IMR-90 (cell line): ENCODE measurements at regions not wholly inside any gene's neighbourhood (a gene's known extent, or its start where the extent isn't known, plus 50 kb on each side); places are given as distances from the start of the nearest gene placed in this dataset.

Experiments
- ATAC-seq: fragments of 200-7000 bp; cut with Tn5 transposase; 2 replicates; pipeline ENCODE4 v1.9.1; 2020; ENCODE audit warnings: low read depth, mild to moderate bottlenecking, moderate library complexity
- BruUV-seq: library from RNA; stranded (reverse); fragments of 400-500 nt; replicated peaks from 2 replicates; lab custom pipeline; 2021; lab: Mats Ljungman, UMichigan
- CTCF ChIA-PET: fragments of 300-600 bp; formaldehyde crosslinking; extraction: SDS; loops from one replicate; lab custom pipeline; 2021; ENCODE audit warnings: antibody characterized with exemption; lab: Yijun Ruan, JAX
- POLR2A ChIA-PET: fragments of 300-600 bp; sonication (Branson Sonifier 250); formaldehyde crosslinking; loops from one replicate; lab custom pipeline; 2022; ENCODE audit warnings: antibody characterized with exemption; ENCODE audit not compliant: unreplicated experiment; lab: Charles Lee
- DNase-seq: peaks from one replicate; pipeline ENCODE4 v3.0.0; 2013
- H2AFZ ChIP-seq: replicated peaks from 2 replicates; pipeline ENCODE3; 2013; ENCODE audit warnings: low read length, mild to moderate bottlenecking; ENCODE audit not compliant: poor library complexity
- H2AK5ac ChIP-seq: 2 replicates; pipeline ENCODE4 v1.6.1; 2013; ENCODE audit warnings: low read depth, low read length, inconsistent platforms
- H2AK9ac ChIP-seq: replicated peaks from 2 replicates; pipeline ENCODE3; 2013; ENCODE audit warnings: mild to moderate bottlenecking, low read depth, low read length, moderate library complexity; ENCODE audit not compliant: poor library complexity
- H2BK120ac ChIP-seq: 2 replicates; pipeline ENCODE4 v1.6.1; 2013; ENCODE audit warnings: low read depth, low read length, inconsistent platforms
- H2BK15ac ChIP-seq: 3 replicates; pipeline ENCODE4 v1.6.1; 2013; ENCODE audit warnings: low read depth, low read length, inconsistent platforms
- H2BK20ac ChIP-seq: 2 replicates; pipeline ENCODE4 v1.6.1; 2013; ENCODE audit warnings: low read depth, mild to moderate bottlenecking, inconsistent platforms, low read length, moderate library complexity
- H2BK5ac ChIP-seq: 2 replicates; pipeline ENCODE4 v1.6.1; 2013; ENCODE audit warnings: mild to moderate bottlenecking, low read depth, low read length, inconsistent platforms; ENCODE audit not compliant: poor library complexity, severe bottlenecking
- H3K14ac ChIP-seq: replicated peaks from 2 replicates; pipeline ENCODE4 v1.6.1; 2013; ENCODE audit warnings: low read depth, low read length, inconsistent platforms
- H3K18ac ChIP-seq: 2 replicates; pipeline ENCODE4 v1.6.1; 2013; ENCODE audit warnings: low read depth, low read length, control low read depth
- H3K23ac ChIP-seq: 2 replicates; pipeline ENCODE4 v1.6.1; 2013; ENCODE audit warnings: low read depth, low read length, inconsistent platforms
- H3K27ac ChIP-seq: 2 replicates; pipeline ENCODE4 v1.5.1; 2013; ENCODE audit warnings: mild to moderate bottlenecking, control low read depth, low read length; ENCODE audit not compliant: insufficient read depth
- H3K27me3 ChIP-seq: 2 replicates; pipeline ENCODE4 v1.6.1; 2013; ENCODE audit warnings: low read length; ENCODE audit not compliant: control insufficient read depth, insufficient read depth
- H3K36me3 ChIP-seq: 2 replicates; pipeline ENCODE4 v1.6.1; 2013; ENCODE audit warnings: low read length, mixed read lengths; ENCODE audit not compliant: control insufficient read depth, insufficient read depth
- H3K4ac ChIP-seq: 2 replicates; pipeline ENCODE4 v1.6.1; 2013; ENCODE audit warnings: low read depth, low read length, inconsistent platforms
- H3K4me1 ChIP-seq: 2 replicates; pipeline ENCODE4 v1.6.1; 2013; ENCODE audit warnings: low read length, mixed read lengths; ENCODE audit not compliant: control insufficient read depth, insufficient read depth
- H3K4me2 ChIP-seq: 2 replicates; pipeline ENCODE4 v1.6.1; 2013; ENCODE audit warnings: low read depth, mild to moderate bottlenecking, control low read depth, low read length, moderate library complexity
- H3K4me3 ChIP-seq: 2 replicates; pipeline ENCODE4 v1.5.1; 2013; ENCODE audit warnings: low read depth, mild to moderate bottlenecking, control low read depth, low read length, moderate library complexity; ENCODE audit not compliant: insufficient read depth
- H3K56ac ChIP-seq: 2 replicates; pipeline ENCODE4 v1.6.1; 2013; ENCODE audit warnings: low read length, inconsistent platforms; ENCODE audit not compliant: insufficient read depth; ENCODE audit errors: extremely low read depth
- H3K79me1 ChIP-seq, 2 experiments: 2 replicates each; pipeline ENCODE4 v1.6.1; 2013; ENCODE audit warnings: low read length in 2 of 2, inconsistent platforms in 1 of 2, low read depth in 1 of 2
- H3K9ac ChIP-seq: 2 replicates; pipeline ENCODE4 v1.6.1; 2013; ENCODE audit warnings: low read depth, low read length, control low read depth
- H3K9me1 ChIP-seq: 2 replicates; pipeline ENCODE4 v1.6.1; 2013; ENCODE audit warnings: low read length, inconsistent platforms; ENCODE audit not compliant: insufficient read depth
- H3K9me3 ChIP-seq: 2 replicates; pipeline ENCODE4 v1.6.1; 2013; ENCODE audit warnings: low read length; ENCODE audit not compliant: control insufficient read depth, insufficient read depth
- H4K20me1 ChIP-seq: 2 replicates; pipeline ENCODE4 v1.6.1; 2013; ENCODE audit warnings: low read length, inconsistent platforms; ENCODE audit not compliant: insufficient read depth
- H4K5ac ChIP-seq: 2 replicates; pipeline ENCODE4 v1.6.1; 2013; ENCODE audit warnings: mild to moderate bottlenecking, low read depth, low read length, control low read depth
- H4K8ac ChIP-seq, 2 experiments: 2 replicates each; pipeline ENCODE4 v1.6.1; 2013; ENCODE audit warnings: low read depth in 2 of 2, low read length in 2 of 2, control low read depth in 1 of 2, inconsistent platforms in 1 of 2
- H4K91ac ChIP-seq: 2 replicates; pipeline ENCODE4 v1.6.1; 2013; ENCODE audit warnings: low read depth, low read length, inconsistent platforms; ENCODE audit not compliant: insufficient read depth
- BHLHE40 ChIP-seq: fragments of 150-350 bp; IDR thresholded peaks from 2 replicates; pipeline ENCODE4 v1.6.1; 2016; ENCODE audit warnings: mild to moderate bottlenecking, low read depth, low read length
- CEBPB ChIP-seq: IDR thresholded peaks from 2 replicates; pipeline ENCODE4 v1.6.1; 2012; ENCODE audit warnings: low read depth, low read length, improper control_type of control experiment
- CHD1 ChIP-seq: IDR thresholded peaks from 2 replicates; pipeline ENCODE4 v1.6.1; 2012; ENCODE audit warnings: low read depth, low read length, improper control_type of control experiment
- MAFK ChIP-seq: IDR thresholded peaks from 2 replicates; pipeline ENCODE4 v1.6.1; 2012; ENCODE audit warnings: low read depth, low read length, improper control_type of control experiment
- RCOR1 ChIP-seq: IDR thresholded peaks from 2 replicates; pipeline ENCODE4 v1.6.1; 2012; ENCODE audit warnings: mild to moderate bottlenecking, low read length, improper control_type of control experiment; ENCODE audit not compliant: insufficient replicate concordance
- RFX5 ChIP-seq: IDR thresholded peaks from 2 replicates; pipeline ENCODE4 v1.8.0; 2012; ENCODE audit warnings: low read depth, mild to moderate bottlenecking, low read length, moderate library complexity
- SMC3 ChIP-seq: fragments of 150-350 bp; IDR thresholded peaks from 2 replicates; pipeline ENCODE4 v1.6.1; 2016; ENCODE audit warnings: low read depth, mild to moderate bottlenecking, antibody characterized with exemption, low read length, moderate library complexity
- WGBS, 2 experiments: methylation state at CpG; one replicate each; pipeline versions ENCODE4 v1.1.5 to v1.1.7; 2013; ENCODE audit warnings: missing lambda C conversion rate in 2 of 2; ENCODE audit not compliant: insufficient read length in 1 of 2; ENCODE audit errors: extremely low coverage in 2 of 2; 5-methylcytosine and 5-hydroxymethylcytosine counted together
- dilution Hi-C: fragments of 300-500 bp; cut with HindIII; formaldehyde crosslinking; loops from one replicate; pipeline ENCODE4 v1.14.3; 2018; ENCODE audit warnings: low sequenced_read_pairs; ENCODE audit not compliant: unreplicated experiment
- in situ Hi-C: fragments of 300-500 bp; cut with MboI; formaldehyde crosslinking; loops from 3 replicates; pipeline ENCODE4 v1.14.3; 2019; ENCODE audit warnings: low sequenced_read_pairs, inconsistent platforms, mixed read lengths
- intact Hi-C: fragments of 100-400 bp; cut with micrococcal nuclease; formaldehyde crosslinking; loops from 2 replicates; pipeline ENCODE4 v1.10.0; 2022
- TF ChIP-seq, protein P1 (sequence below): fragments of 150-350 bp; IDR thresholded peaks from 2 replicates; pipeline ENCODE4 v1.6.1; 2017; ENCODE audit warnings: mild to moderate bottlenecking, antibody characterized with exemption, low read length, low read depth

DNA sequence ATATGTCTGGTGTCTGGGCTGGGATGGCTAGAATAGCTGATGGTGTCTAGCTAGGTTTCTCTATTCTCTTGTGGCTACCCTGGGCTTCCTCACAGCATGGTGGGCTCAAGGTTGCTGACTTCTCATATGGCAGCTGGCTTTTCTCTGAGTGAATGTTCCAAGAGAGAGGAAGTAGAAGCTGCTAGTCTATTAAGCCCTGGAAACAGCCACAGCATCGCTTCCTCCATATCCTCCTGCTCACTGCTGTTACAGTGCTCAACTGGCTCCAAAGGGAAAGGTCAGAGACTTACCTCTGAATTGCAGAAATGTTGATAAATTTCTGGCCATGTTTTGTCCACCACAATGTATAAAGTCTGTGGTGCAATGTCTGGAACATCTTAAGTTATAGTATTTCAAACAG lies 299.9 kb upstream of the ADAMTS9 start:
- Histone ChIP-seq H3K27ac (no peak overlapping the region), H3K23ac (no peak overlapping the region), H3K4me1 (no peaks in the 10 kb centered on the region), H3K79me1 (no peaks in the 10 kb centered on the region), H2AK9ac (no peak overlapping the region), H3K36me3 (no peaks in the 10 kb centered on the region), H3K4ac (no peak overlapping the region), H3K9me1 (no peaks in the 10 kb centered on the region), H2BK15ac (no peak overlapping the region), H3K4me2 (no peak overlapping the region), H4K8ac (no peak overlapping the region), H3K18ac (no peak overlapping the region), H3K27me3 (no peaks in the 10 kb centered on the region), H3K9me3 (0 out of 2 replicates have a peak, but pooled peaks cover 2% of the 10 kb centered on the region), H2BK20ac (no peak overlapping the region), H3K4me3 (no peak overlapping the region), H4K91ac (no peak overlapping the region), H2AK5ac (no peak overlapping the region), H2BK120ac (no peak overlapping the region), H4K20me1 (no peaks in the 10 kb centered on the region), H2AFZ (no peak overlapping the region), H4K5ac (no peak overlapping the region), H2BK5ac (no peak overlapping the region), H3K56ac (no peak overlapping the region), H3K9ac (no peak overlapping the region), H3K14ac (no peak overlapping the region)
- TF ChIP-seq CEBPB (no peak), CHD1 (no peak), BHLHE40 (no peak), RCOR1 (no peak), MAFK (no peak), RFX5 (no peak), SMC3 (no peak)
- TF ChIP-seq, protein P1, sequence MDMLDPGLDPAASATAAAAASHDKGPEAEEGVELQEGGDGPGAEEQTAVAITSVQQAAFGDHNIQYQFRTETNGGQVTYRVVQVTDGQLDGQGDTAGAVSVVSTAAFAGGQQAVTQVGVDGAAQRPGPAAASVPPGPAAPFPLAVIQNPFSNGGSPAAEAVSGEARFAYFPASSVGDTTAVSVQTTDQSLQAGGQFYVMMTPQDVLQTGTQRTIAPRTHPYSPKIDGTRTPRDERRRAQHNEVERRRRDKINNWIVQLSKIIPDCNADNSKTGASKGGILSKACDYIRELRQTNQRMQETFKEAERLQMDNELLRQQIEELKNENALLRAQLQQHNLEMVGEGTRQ: no peak
- dilution Hi-C loops: no loop called here
- ChIA-PET POLR2A (no interaction called here), CTCF (no interaction called here)
- no peak for ATAC-seq
- BruUV-seq: no TSS peak
- WGBS, 2 experiments: no CpG with 5 or more reads among the region's 1 CpG
- intact Hi-C loops: no loop called here
- DNase-seq: no peak
- in situ Hi-C loops: no loop called here
